Stimulated activated CD4-positive, alpha-beta T cell treated with anti-CD3 and anti-CD28 coated beads, Interleukin-1b, Interleukin-23, amount 100 ng/mL, for 24 hours (primary cell): ENCODE measurements at regions not wholly inside any gene's neighbourhood (a gene's known extent, or its start where the extent isn't known, plus 50 kb on each side); places are given as distances from the start of the nearest gene placed in this dataset.
"Not testable (repeated sequence)": the region's sequence is repeated elsewhere in the genome, so short reads cannot be mapped to it uniquely, and the experiment has no call there.

Experiments used
- DNase-seq, 4 experiments: peaks; one replicate each; pipeline ENCODE4 v3.0.0-alpha.2; 2020; ENCODE audit warnings: low read depth in 4 of 4, low spot score in 1 of 4

- no peak for DNase-seq
Measured at GRCh38 chr16:79949417-79949816, 348.9 kb upstream of the MAF start.

DNA sequence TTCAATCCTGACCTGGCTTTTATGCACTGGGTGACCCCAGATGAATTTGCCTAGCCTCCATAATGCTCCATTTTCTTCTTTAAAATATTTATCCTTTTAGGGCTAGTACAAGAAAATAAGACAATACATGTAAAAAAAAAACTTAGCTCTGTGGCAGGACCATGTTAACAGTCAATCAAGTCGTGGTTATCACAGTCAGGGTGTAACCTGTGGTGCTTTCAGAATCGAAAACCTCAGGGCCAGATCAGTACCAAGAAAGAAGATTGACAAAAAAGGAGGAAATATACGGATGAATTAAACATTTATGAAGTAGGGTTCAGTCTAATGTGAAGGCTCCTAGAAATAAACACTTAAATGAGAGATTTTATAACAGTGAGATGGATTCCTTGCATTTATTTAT lies 347.2 kb upstream of the MAF start:
- DNase-seq = no peak

- DNase-seq = no peak
Measured at GRCh38 chr16:79946252-79946651, 345.7 kb upstream of the MAF start.

GRCh38 chr16:79943736-79944135 lies 343.2 kb upstream of the MAF start:
- no peak for DNase-seq

- DNase-seq = no peak
Measured at GRCh38 chr16:79938575-79938974, 338.0 kb upstream of the MAF start.

DNA sequence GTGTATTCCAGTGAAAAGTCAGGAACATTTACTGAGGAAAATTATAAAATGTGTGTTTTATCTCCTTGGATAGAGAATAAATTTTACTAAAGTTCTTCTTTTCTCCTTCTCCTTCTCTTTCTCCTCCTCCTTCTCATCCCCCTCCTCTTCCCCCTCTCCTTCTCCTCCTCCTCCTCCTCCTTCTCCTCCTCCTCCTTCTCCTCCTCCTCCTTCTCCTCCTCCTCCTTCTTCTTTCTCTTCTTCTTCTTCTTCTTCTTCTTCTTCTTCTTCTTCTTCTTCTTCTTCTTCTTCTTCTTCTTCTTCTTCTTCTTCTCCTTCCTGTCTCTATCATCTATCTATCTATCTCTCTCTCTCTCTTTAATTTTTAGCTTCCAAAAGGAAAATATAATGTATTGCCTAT lies 337.1 kb upstream of the MAF start:
- not testable (repeated sequence) for DNase-seq

- no peak for DNase-seq
Measured at GRCh38 chr16:79933603-79934002, 333.1 kb upstream of the MAF start.

GRCh38 chr16:79932572-79932971 lies 332.0 kb upstream of the MAF start:
- DNase-seq = no peak

DNA sequence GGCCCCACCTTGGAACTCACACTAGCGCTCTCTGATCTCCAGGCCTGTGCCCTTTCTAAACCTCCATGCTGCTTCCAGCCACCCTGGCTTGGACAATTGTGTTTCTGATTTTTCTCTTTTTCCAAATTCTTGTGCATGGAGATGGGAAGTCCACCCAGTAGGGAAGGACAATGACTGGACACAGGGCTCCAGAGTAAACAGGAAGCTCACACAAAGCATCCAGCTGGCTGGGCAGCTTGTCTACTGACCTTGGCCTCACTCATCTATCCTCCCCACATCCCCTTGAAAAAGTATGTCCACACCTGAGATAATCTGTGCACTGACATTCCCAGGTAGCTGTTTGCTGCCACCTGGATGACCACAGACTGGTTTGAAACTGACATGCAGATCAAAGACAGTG lies 331.2 kb upstream of the MAF start:
- no peak for DNase-seq

- DNase-seq = no peak
Measured at GRCh38 chr16:79929260-79929965, 328.9 kb upstream of the MAF start.

DNA sequence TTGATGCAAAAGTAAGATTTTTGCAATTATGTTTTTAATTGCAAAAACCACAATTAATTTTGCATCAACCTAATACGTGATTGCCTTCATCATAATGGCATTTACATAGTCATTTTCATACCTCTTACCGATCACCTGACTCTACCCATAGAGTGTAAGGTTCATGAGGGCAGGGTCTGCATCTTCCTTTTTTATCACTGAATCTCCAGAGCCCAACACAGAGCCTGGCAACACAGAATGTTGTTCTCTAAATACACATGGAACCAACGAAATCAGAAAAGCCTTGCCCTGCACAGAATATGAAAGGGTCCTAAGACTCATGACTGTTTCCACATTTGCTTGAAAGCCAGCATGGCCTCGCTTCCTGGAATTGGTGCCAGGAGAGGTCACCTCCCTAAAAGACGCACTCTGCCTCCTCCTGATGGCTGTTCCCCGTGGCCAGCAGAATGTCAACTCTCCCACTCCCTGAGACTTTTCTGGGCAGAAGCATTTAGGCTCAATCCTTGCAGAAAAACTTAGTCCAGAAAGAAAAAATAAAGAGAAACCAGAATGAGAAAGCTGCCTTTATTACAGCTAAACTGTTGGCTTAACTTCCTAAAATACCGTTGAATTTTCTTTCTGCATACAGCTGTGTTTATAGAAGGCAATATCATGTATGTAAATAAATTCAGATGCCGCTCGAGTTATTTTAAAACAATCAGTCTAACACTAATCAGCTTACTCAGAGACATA lies 327.8 kb upstream of the MAF start:
- no peak for DNase-seq

GRCh38 chr16:79926451-79927205 lies 326.1 kb upstream of the MAF start:
- no peak for DNase-seq

GRCh38 chr16:79923431-79923830 lies 322.9 kb upstream of the MAF start:
- DNase-seq = no peak

DNA sequence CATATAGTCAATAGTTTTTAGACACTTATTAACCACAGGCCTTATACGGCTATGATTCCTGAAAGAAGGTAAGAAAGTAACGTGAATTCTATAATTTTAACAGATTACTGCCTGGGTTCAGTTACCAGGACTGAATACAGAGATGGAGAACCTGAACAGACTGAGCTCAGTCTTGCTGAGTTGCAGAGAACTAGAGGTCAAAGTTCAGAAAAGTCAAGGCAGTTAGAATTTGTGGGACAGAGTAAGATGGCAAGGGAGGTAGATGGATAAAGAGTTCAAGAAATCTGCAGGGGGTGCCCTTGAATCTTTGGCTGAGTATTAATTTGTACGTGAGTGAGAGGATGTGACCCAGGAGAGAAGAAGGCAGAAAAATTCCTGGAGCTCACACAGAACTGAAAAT lies 320.1 kb upstream of the MAF start:
- no peak for DNase-seq

DNA sequence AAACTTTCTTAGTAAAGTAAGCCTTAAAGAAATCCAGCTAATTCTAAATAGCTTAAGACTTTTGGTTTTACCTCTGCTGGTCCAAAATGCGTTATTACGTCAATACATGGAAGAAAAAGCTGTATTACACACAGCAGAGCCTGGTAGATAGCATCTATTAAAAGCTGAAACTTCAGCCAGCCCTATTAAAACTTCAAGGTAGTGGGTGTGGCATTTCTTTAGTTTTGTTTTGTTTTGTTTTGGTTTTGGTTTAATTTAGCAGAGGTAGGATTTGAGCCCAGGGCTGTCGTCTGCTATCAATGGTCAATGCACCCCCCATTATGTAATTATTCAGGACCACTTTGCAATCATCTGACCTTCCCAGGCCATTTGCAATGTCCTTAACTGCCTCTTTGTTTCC lies 318.4 kb upstream of the MAF start:
- DNase-seq = no peak

DNA sequence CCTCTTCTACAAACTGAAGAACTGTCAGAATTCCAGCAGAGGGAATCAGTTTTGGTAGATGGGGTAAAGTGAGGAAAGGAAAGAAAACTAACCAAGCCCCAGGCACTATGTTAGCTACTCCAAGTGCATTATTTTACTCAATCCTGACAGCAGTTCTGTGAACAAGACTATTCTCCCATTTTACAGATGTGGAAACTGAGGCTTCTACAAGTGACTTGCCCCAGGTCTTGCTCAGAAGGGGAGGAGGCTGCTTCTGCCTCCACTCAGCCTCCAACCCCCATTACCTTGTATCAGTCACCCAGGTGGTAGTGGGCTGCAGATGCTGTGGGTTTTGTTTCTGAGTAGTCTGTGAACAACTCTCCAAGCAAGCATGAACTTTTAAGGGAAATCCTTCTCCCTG lies 315.2 kb upstream of the MAF start:
- DNase-seq = no peak

GRCh38 chr16:79914961-79915720 lies 314.6 kb upstream of the MAF start:
- no peak for DNase-seq

- no peak for DNase-seq
Measured at GRCh38 chr16:79912592-79913310, 312.2 kb upstream of the MAF start.

DNA sequence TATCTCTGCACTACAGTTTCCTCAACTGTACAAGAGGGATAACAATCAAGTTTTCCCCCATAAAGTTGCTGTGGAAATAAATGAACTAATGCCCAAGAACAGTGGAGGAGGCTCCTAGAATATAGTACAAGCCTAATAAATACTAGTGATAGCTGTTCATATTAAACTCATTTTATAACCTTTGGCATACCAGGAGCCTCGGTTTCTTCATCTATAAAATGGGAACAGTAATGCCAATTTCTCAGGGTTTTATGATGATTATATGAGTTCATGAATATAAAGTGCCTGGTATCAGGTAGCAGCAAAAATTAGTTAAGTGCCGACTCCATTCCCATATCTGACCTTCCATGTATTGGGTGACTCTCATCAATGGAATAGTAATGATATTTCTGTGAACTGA lies 311.1 kb upstream of the MAF start:
- no peak for DNase-seq

GRCh38 chr16:79909571-79909970 lies 309.0 kb upstream of the MAF start:
- no peak for DNase-seq

GRCh38 chr16:79903471-79903870 lies 302.9 kb upstream of the MAF start:
- DNase-seq = no peak
